Keratinocyte (primary cell): ENCODE measurements at regions not wholly inside any gene's neighbourhood (a gene's known extent, or its start where the extent isn't known, plus 50 kb on each side); places are given as distances from the start of the nearest gene placed in this dataset.

ENCODE experiments used
- DNase-seq: peaks from one replicate; pipeline ENCODE4 v3.0.0-alpha.2; 2011; ENCODE audit warnings: low read depth, missing footprints, low spot score
- FAIRE-seq: peaks from 2 replicates; lab custom pipeline; 2011; peaks lifted over from hg19 to GRCh38; lab: Jason Lieb, UNC
- H2AFZ ChIP-seq: 2 replicates; pipeline ENCODE4 v1.6.0; 2012; ENCODE audit warnings: low read length, control low read depth, inconsistent platforms; ENCODE audit not compliant: control insufficient read depth
- H3K27ac ChIP-seq: 2 replicates; pipeline ENCODE4 v1.5.1; 2011; ENCODE audit warnings: low read length; ENCODE audit not compliant: control insufficient read depth, insufficient read depth
- H3K27me3 ChIP-seq: 3 replicates; pipeline ENCODE4 v1.6.0; 2011; ENCODE audit warnings: low read length; ENCODE audit not compliant: control insufficient read depth, insufficient read depth; ENCODE audit errors: extremely low read depth
- H3K36me3 ChIP-seq, 2 experiments: 2 replicates in 1 of 2; 3 replicates in 1 of 2; pipeline ENCODE4 v1.5.1; 2011; ENCODE audit warnings: low read length in 2 of 2, mild to moderate bottlenecking in 1 of 2; ENCODE audit not compliant: control insufficient read depth in 2 of 2, insufficient read depth in 2 of 2; ENCODE audit errors: extremely low read depth in 1 of 2
- H3K4me1 ChIP-seq: 3 replicates; pipeline ENCODE4 v1.5.1; 2011; ENCODE audit warnings: low read length; ENCODE audit not compliant: control insufficient read depth, insufficient read depth; ENCODE audit errors: extremely low read depth
- H3K4me2 ChIP-seq: 3 replicates; pipeline ENCODE4 v1.6.0; 2011; ENCODE audit warnings: low read depth, low read length; ENCODE audit not compliant: control insufficient read depth, insufficient read depth; ENCODE audit errors: extremely low read depth
- H3K4me3 ChIP-seq, 3 experiments: fragments of 200-600 bp in 1 of 3; sonication (generic) in 1 of 3; 2 replicates in 2 of 3; 3 replicates in 1 of 3; pipeline ENCODE4 v1.5.1; 2011 to 2016; ENCODE audit warnings: low read length in 3 of 3, mild to moderate bottlenecking in 3 of 3, control low read depth in 2 of 3, inconsistent platforms in 1 of 3, low read depth in 1 of 3, mixed read lengths in 1 of 3, mixed run types in 1 of 3, moderate library complexity in 1 of 3; ENCODE audit not compliant: control insufficient read depth in 2 of 3, insufficient read depth in 2 of 3; ENCODE audit errors: extremely low read depth in 1 of 3
- H3K79me2 ChIP-seq: 2 replicates; pipeline ENCODE4 v1.6.0; 2012; ENCODE audit warnings: low read length; ENCODE audit not compliant: control insufficient read depth, insufficient read depth
- H3K9ac ChIP-seq: 3 replicates; pipeline ENCODE4 v1.6.0; 2011; ENCODE audit warnings: low read length; ENCODE audit not compliant: control insufficient read depth, insufficient read depth; ENCODE audit errors: extremely low read depth
- H3K9me1 ChIP-seq: 3 replicates; pipeline ENCODE4 v1.6.0; 2011; ENCODE audit warnings: low read length; ENCODE audit not compliant: control insufficient read depth, insufficient read depth; ENCODE audit errors: extremely low read depth
- H3K9me3 ChIP-seq: 2 replicates; pipeline ENCODE4 v1.5.1; 2012; ENCODE audit warnings: low read depth, low read length; ENCODE audit not compliant: control insufficient read depth
- H4K20me1 ChIP-seq: 3 replicates; pipeline ENCODE4 v1.6.0; 2011; ENCODE audit warnings: low read length; ENCODE audit not compliant: control insufficient read depth, insufficient read depth; ENCODE audit errors: extremely low read depth
- EZH2 ChIP-seq: IDR thresholded peaks from one replicate; pipeline ENCODE4 v1.6.1; 2012; ENCODE audit warnings: inconsistent platforms, mild to moderate bottlenecking, low read length, moderate library complexity
- dilution Hi-C: fragments of 300-500 bp; cut with MboI; formaldehyde crosslinking; loops from one replicate; pipeline ENCODE4 v1.7.0; 2020; ENCODE audit warnings: low sequenced_read_pairs; ENCODE audit not compliant: extremely low pct_ligation_motif_present
- TF ChIP-seq, protein P1 (sequence below), 3 experiments: IDR thresholded peaks in 1 of 3; conservative IDR thresholded peaks in 1 of 3; optimal IDR thresholded peaks in 1 of 3; 2 replicates in 2 of 3; 3 replicates in 1 of 3; pipeline versions ENCODE3 to v1.5.1; 2011; ENCODE audit warnings: low read length in 3 of 3, mild to moderate bottlenecking in 3 of 3, moderate library complexity in 2 of 3, control low read depth in 1 of 3, inconsistent platforms in 1 of 3; ENCODE audit not compliant: insufficient read depth in 2 of 3; ENCODE audit errors: extremely low read depth in 1 of 3

- H3K27ac ChIP-seq = no peak overlapping the region
- H3K27me3 ChIP-seq = peaks cover 28% of the 10 kb centered on the region
- FAIRE-seq = no peak
These were observed 50.4 kb upstream of the CTNNBL1 start for GRCh38 chr20:37643400-37643799.

DNA sequence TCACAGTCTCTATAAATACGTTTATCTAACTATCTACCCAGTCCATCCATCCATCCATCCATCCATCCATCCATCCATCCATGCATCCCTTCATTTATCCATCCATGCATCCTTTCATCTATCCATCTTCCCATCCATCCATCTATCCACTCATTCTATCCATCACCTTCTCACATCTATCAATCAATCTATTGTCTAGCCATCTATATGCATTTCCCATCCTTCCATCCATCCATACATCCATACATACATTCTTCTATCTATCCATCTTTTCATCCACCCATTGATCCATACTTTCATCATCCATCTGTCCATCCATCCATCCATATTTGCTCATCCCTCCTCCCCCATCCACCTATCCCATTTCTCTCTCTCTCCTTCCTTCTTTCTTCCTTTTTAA, 51.6 kb upstream of the CTNNBL1 start:
- Histone ChIP-seq H3K27ac (no peak overlapping the region), H4K20me1 (no peaks in the 10 kb centered on the region), H2AFZ (no peak overlapping the region), H3K4me3 (no peak overlapping the region), H3K4me1 (no peaks in the 10 kb centered on the region), H3K9me1 (no peaks in the 10 kb centered on the region), H3K9me3 (no peaks in the 10 kb centered on the region), H3K4me2 (no peak overlapping the region), H3K79me2 (no peaks in the 10 kb centered on the region), H3K27me3 (peaks cover 28% of the 10 kb centered on the region), H3K9ac (no peak overlapping the region), H3K36me3 (no peaks in the 10 kb centered on the region)
- dilution Hi-C loops = no loop called here
- DNase-seq = no peak
- FAIRE-seq = no peak
- no peak for TF ChIP-seq EZH2
- TF ChIP-seq, protein P1, sequence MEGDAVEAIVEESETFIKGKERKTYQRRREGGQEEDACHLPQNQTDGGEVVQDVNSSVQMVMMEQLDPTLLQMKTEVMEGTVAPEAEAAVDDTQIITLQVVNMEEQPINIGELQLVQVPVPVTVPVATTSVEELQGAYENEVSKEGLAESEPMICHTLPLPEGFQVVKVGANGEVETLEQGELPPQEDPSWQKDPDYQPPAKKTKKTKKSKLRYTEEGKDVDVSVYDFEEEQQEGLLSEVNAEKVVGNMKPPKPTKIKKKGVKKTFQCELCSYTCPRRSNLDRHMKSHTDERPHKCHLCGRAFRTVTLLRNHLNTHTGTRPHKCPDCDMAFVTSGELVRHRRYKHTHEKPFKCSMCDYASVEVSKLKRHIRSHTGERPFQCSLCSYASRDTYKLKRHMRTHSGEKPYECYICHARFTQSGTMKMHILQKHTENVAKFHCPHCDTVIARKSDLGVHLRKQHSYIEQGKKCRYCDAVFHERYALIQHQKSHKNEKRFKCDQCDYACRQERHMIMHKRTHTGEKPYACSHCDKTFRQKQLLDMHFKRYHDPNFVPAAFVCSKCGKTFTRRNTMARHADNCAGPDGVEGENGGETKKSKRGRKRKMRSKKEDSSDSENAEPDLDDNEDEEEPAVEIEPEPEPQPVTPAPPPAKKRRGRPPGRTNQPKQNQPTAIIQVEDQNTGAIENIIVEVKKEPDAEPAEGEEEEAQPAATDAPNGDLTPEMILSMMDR (optimal IDR thresholded peaks at IDR 0.05 in 1 of 3, IDR thresholded peaks at IDR 0.05 in 1 of 3, conservative IDR thresholded peaks at IDR 0.05 in 1 of 3; ENCODE audit: extremely low read depth in 1 of 3, insufficient read depth in 2 of 3, low read length in 3 of 3) = no peak

More at GRCh38 chr20:37643400-37643799, 50.4 kb upstream of the CTNNBL1 start:
- H3K4me1 ChIP-seq = no peaks in the 10 kb centered on the region
- no peak overlapping the region for H2AFZ ChIP-seq
- no peaks in the 10 kb centered on the region for H3K9me1 ChIP-seq
- no peak overlapping the region for H3K4me3 ChIP-seq
- no peaks in the 10 kb centered on the region for H3K36me3 ChIP-seq
- no peak for DNase-seq
- H4K20me1 ChIP-seq = no peaks in the 10 kb centered on the region
- no peak for TF ChIP-seq EZH2
- TF ChIP-seq, protein P1 (optimal IDR thresholded peaks at IDR 0.05 in 1 of 3, IDR thresholded peaks at IDR 0.05 in 1 of 3, conservative IDR thresholded peaks at IDR 0.05 in 1 of 3; ENCODE audit: extremely low read depth in 1 of 3, insufficient read depth in 2 of 3, low read length in 3 of 3) = no peak
- H3K4me2 ChIP-seq = no peak overlapping the region
- no peaks in the 10 kb centered on the region for H3K79me2 ChIP-seq
- dilution Hi-C loops = no loop called here
- no peak overlapping the region for H3K9ac ChIP-seq
- no peaks in the 10 kb centered on the region for H3K9me3 ChIP-seq
